HTR-8/SVneo (cell line): ENCODE measurements at regions not wholly inside any gene's neighbourhood (a gene's known extent, or its start where the extent isn't known, plus 50 kb on each side); places are given as distances from the start of the nearest gene placed in this dataset.

Source experiments
- DNase-seq: peaks from one replicate; pipeline ENCODE4 v3.0.0; 2011; ENCODE audit warnings: low spot score, mixed read lengths; ENCODE audit not compliant: insufficient read length
- FAIRE-seq: peaks from 2 replicates; lab custom pipeline; 2011; peaks lifted over from hg19 to GRCh38; lab: Jason Lieb, UNC

DNA sequence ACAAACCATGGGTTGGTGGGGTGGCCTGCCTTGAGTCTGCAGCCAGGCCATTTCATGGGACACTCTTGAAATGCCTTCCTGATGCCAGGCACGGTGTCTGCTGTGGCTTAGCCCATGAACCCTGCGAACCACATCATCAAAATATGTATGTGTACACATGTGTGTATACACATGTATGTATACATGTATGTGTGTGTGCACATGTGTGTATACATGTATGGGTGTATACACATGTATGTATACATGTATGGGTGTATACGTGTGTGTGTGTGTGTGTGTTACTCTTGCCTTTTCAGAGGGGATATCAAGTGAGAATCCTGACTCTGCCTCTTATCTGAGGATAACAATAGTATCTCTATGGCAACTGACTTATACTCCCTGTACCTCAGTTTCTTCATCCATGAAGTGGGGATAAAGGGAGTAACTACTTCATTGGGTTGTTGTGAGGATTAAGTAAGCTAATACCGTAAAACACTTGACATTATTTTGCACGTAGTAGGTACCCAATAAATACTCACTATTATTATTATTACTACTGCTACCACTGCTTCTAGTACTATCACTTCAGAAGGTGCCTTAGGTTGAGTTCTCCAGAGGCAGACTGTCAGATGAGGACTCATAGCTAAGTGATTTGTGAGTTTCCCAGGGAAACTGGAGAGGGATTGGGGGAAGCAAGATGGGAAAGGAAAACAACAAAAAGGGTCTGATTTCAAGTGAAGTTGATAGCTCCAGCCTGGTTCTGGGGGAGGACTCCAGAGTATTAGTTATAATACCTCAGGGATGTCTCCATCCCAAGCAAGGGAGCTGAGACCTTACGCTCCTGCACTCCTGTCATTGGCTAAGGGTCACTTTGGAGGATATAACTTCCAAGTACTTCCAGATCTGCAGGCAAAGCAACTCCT is 110.5 kb downstream of the VEGFA start:
- peak; percentile 36 for FAIRE-seq
- no peak for DNase-seq

DNA sequence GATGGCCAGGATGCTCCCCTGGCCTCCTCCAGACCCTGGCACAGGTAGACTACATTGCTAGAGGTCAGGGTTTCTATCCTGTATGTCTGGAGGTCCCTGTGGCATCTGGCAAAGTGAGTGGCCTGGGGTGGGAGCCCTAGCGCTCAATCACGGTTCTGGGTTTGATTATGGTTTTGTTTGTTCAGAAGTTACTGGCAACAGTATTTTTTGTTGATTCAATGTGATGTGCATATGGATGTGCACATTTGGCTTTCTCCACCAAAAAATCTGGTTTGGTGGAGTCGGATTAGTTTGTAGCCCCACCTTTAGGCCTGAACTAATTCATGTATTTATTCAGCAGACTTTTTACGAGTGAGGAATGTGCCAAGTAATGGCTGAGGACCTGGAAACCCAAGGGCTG is 109.7 kb downstream of the VEGFA start:
- DNase-seq (no peak), FAIRE-seq (no peak)

DNA sequence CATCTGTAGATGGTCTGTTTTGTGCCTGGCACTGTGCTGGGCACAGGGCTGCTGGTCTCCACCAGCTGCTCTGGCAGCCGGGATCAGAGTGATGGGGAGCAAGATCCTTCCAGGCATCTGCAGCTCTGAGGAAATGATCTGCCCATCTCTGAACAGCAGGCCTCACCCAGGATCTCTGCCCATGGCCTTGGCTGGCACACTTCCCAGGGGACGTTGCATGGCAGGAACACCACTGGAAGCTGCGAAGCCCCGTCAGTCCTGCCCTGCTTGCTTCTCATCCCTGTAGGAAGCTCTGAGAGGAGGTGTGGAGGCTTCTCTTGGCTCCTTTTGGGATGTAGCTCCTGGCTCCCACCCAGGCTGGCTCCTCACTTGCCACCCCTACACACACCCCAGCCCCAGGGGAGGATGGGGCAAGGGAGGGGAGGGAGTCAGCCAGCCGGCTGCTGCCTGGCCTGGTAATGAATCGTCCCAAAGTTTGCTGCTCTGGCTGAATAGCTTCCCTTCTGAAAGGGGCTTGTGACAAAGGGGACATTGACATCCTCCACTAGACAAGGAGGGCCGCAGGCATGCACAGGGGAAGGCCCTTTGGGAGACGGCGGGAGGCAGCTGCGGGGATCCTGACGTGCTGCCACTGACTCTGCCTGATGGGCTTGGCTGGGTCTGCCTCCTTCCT is 108.9 kb downstream of the VEGFA start:
- FAIRE-seq, result no peak
- DNase-seq, result no peak

DNA sequence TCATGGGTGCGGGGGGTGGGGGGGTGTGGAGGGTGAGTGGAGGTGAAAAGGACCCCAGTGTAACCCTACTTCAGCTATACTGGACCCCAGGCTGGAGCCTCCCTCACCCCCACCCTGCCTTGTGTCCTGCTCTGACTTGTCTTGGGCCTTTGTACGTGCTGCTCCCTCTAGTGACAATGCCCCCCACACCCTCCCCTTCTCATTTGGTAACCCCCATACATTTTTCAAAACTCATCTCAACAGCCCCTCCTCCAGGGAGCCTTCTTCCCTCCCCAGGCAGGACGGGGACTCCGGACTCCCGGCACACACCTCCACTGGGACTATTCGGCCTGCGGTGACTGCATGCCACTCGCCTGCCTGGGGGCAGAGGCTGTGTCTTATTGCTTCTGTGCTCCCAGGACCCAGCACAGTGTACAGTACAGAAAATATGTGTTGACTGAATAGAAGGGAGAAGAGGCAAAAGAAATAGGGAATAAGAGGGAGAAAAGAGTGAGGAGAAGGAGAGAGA is 108.2 kb downstream of the VEGFA start:
- FAIRE-seq (no peak), DNase-seq (no peak)

DNA sequence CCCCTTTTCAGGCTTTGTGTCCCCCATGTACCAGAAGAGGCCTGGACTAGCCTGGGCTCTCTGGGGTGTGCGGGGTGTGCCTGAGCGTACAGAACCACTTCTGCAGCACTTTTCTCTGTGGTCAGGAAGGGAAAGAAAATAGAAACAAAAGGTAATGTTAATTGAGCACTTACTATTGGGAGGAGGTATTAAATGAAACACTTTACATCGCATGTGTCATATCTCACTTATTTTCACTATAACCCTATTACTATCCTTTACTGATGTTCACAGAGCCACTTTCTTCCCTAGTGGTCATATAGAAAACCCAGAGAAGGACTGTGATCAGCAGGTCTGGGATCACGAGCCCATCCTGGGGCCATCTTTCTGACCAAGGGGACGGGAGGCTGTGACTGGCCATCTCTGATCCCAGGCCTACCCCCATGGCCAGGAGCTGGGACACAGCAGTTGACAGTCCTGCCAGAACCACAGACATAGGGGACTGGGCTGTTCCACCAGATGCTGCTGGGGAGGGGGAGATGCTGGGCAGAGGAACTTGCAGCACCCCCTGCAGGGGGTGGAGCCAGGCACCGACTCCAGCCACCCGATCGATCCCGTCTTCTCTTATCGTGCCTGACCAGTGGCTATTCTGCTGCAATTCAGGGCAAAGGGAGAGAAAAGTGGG is 107.6 kb downstream of the VEGFA start:
- no peak for FAIRE-seq

DNA sequence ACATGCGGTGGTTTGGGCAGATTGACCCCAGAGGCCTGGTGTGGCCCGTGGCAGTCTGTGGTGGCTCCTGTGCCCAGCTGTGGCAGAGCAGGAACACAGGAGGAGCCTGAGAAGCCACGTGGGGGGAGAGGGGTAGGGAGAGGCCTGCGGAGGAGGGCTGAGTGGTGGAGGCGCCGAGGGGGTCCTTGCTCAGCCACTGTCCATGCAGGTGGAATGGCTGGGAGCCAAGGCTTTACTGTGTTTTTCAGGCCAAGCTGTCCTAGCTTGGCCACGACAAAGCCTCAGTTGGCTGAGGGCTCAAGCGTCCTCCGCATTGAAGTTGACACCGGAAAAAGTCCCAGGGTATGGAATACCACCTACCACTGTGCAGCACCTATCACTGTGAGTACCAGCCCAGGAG is 107.0 kb downstream of the VEGFA start:
- FAIRE-seq (no peak), DNase-seq (no peak)

More for the DNA sequence above, 107.6 kb downstream of the VEGFA start:
- no peak for DNase-seq

DNA sequence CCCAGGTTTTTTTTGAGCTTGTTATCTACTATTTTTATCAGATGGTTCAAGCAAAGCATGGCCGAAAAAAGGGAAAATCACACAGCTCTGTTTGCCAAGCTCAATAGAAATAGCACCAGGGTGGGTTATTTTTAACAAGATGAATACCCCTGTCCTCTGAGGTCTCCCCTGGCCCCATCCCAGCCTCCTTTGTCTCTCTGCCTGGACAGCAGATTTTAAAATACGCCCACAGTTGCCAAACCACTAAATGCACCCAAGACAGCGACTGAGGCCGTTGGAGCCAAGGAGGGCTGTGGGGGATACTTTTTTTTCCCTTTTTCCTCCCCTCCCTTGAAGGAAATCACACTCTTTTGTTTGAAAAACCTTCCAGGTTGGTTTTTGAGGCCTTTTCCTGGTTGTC is 106.6 kb downstream of the VEGFA start:
- FAIRE-seq, result no peak
- DNase-seq, result no peak

DNA sequence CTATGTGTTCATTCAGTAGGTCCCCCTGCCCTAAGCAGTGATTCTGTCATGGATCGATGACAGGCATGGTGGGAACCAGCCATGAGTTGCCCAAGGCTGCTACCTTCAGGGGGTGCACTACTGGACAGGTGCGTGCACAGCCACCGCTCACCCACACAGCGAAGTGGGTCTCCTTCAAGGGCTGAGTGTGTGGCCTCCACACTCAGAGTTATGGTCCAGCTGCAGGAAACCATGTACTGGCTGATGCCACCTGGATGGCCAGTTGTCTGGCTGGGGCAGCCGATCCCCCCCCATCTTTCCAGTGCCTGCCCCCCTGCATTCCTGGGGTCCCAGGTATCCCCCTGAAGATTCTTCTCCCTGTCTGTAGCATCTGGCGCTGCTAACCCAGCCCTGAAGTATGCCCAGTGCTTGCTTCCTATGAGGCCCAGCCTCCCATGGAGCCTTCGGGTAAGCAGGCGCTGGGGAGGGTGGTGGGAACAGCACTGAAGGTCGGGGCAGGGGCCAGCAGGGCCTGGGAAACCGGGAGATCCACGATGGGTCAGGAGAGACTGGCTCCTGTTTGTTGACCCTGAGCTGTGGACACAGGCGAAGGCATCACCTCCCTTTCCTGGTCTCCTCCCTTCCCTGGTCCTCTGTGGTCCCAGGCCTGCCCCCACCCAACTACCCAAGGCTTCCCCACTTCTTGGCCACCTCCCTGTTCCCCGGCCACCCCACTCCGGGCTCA is 106.0 kb downstream of the VEGFA start:
- FAIRE-seq (no peak), DNase-seq (no peak)

DNA sequence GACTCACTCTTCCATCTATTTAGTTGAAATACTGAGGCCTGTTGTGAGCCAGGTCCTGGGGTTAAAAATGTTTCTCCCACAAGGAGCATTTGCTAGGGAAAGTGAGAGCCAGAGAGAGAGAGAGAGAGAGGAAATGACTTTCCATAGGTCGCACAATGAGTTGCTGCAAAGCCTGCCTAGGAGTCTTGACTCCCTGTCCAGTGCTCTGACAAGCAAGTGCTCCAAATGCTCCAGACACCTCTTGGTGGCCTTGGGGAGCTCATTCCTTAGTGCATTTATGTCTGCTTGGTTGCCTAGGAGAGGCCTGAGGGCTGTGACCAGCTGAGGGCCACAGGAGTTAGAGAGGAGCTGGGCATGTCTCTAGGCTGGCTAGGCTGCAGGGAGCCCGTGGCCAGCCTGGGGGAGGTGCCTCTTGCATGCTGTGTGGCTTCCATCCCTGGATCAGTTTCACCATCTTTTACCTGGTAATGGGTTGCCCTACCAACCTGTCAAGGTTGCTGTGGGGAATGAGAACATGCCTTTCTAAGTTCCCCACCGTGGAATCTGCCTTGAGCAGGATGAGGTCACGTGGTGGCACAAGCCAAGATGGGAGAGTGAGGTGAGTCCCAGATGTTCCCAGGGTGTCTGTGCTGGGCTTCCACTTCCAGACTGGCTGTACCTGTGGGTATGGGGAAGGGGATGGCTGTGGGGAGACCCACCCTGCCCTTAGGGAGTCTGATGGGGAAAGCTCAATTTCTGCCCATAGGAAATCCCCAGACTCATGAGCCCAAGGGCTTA is 105.0 kb downstream of the VEGFA start:
- FAIRE-seq, result no peak

DNA sequence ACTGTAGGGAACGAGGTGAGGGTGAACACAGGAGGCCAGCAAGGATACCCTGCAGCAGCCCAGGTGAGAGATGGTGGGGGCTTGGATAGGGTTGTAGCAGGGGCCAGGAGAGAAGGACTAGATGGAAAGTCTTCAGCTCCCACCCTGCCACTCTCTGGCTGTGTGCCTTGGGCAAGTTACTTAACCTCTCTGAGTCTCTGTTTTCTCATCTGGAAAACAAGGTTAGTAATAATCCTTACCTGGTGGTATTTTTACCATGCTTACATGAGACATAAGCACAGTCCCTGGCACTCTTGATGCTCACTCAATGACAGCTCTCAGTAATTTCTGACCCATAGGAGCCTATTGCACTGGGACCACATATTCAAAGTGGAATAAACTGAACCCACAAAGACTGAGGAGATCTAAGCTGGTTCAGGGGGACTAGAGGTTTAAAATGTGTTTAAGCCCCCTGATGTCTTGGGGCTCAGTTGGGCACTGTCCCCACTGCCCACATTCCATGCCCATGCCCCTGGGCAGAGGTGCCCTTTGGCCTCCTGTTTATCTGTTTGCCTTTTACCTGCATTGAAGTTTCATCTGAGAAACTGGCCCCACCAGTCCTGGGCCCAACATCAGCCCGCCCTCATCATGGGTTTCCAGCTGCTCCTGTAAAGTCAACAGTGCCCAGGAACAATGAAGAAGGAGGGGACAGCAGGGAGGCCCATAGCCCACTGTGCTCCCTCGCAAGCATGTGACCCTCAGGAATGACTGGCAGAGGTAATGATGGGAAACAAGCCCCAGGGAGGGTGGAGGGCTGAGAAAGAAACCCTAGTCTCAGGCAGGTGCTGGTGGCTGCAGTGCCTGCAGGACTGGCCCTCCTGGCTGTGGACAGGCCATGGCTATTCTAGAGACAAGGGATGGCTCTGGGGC is 104.0 kb downstream of the VEGFA start:
- FAIRE-seq (no peak), DNase-seq (no peak)

More for the DNA sequence above, 105.0 kb downstream of the VEGFA start:
- DNase-seq, result no peak

DNA sequence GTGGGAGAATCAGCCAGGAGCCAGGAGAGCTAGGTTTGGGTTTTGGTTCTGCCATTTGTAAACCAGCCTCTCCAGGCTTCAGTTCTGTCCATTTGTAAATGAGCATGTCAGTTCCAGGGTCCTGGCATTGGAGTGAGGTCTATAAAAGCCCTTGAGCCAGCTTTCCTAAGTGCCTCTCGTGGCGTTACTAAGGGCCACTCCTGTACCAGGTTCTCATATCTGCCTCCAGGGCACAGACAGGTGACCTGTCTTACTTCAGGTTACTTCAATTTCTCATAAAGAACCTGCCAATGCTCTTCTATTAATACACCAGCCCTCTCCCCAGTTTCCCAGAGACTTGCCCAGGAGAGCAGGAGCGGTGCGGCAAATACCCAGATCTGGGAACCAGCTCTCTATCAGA is 101.9 kb downstream of the VEGFA start:
- FAIRE-seq, result no peak
- DNase-seq, result no peak

DNA sequence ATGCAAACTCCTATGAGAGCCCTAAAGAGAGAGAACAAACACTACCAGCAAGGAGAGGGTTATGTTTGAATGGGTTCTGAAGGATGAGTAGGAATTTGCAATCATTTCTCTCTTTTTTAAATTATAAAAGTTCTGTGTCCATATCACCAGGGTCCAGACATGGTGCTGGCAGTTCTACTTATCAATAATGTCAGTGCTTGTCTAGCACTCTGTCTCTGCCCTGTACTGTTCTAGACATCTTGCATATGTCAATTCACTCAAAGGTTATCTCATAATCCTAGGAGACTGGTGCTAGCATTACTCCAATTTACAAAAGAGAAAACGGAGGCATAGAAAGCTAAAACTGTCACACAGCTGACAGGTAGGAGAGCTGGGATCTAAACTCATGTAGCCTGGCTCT is 101.3 kb downstream of the VEGFA start:
- FAIRE-seq (no peak), DNase-seq (no peak)

DNA sequence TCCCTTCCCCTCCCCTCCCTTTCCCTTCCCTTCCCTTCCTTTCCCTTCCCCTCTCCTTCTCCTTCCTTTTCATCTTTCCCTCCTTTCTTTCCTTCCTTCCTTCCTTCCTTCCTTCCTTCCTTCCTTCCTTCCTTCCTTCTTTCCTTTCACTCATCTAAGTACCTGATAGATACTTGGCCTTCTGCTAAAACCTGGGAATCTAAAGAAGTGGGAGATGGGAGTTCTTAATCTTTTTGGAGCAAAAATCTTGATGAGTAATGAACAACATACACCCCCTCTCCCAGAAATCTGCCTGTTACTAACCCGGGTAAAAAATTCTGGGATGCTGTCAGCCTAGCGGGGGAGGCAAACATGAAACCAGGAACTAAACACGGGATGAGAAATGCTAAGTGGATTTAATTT is 100.7 kb downstream of the VEGFA start:
- FAIRE-seq (no peak), DNase-seq (no peak)

DNA sequence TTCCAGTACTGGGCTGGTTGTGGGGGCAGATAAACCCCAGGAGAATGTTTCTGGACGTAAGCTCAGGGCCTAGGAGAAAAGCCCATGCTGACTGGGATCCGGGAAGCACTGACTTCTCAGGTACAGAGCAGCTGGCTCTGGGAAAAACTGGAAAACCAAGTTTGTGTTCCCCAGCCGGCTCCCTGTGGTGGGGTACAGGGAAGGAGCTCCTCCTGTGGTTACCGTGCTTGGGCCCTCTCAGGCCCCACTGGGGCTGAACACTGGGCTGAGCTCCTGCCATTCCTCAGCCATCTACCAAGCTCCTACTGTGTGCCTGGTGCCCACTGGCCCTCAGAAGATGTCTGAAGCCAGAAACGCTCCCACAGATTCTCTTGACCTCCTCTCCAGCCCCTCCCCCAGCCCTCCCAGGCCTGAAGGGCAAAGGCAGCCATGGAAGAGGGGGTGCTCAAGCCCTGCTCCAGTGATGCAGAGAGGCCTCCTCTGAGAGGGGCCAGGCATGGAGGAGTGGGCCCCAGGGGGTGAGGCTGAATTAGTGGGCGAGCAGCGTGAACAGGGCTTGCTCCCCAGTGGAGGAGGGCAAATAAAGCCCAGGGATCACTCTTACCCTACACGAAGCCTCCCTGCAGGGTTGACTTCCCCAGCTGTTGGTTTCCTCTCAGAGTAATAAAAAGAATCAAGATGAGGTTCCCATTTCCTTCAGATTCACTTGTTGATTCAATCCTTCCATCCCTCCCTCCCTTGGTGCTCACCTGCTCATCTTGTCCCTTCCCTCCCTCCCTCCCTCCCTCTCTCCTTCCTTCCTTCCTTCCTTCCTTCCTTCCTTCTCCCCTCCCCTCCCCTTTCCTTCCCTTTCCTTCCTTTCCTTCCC is 100.0 kb downstream of the VEGFA start:
- DNase-seq, result no peak
- no peak for FAIRE-seq

DNA sequence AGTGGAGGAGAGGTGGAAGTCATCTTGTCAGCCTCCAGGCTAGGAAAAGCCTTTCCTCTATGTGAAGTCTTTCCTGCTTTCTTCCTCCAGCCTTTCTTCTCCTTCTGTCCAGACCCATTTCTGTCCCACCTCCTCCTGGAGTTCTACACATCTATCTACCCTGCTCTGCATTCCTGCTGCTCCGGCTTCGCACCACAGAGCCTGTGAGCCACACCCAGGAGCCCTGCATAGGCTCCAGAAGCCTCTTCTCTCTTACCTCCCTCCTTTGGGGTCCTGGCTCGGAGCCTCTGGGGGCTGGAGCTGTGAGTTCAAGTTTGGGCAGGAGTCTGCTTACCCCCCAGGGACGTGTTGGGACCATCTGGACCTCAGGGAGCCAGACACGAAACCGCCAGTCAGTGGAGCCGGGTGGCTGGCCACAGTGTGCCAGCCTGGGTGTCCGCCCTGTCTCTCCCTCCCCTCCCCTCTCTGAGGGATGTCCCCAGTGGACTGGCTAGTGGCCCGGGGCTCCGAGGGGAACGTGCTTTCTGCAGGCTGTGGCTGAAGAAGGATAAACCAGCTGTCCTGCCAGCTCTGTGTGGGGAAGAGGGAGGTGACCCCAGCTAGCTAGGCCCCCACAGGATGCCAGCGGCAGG is 99.2 kb downstream of the VEGFA start:
- FAIRE-seq, result no peak
- DNase-seq, result no peak

DNA sequence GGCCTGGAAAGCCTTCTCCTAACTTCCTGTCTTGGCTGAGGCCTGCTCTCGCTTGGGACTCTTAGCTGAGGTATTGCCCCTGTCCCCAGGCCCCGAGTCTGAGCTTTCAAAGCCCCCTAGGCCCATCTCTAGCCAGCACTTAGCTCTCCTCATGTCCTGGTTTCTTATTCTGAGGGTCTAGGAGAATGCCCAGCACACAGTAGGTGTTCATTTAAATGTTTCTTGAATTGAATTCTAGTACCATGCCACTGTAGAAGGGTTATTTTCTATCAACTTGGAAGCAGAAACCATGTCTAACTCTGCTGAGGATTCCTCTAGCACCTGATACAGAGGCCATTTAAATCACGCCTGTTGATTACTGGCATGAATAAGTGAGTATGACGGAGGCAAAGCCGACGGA is 98.5 kb downstream of the VEGFA start:
- DNase-seq (no peak), FAIRE-seq (no peak)

DNA sequence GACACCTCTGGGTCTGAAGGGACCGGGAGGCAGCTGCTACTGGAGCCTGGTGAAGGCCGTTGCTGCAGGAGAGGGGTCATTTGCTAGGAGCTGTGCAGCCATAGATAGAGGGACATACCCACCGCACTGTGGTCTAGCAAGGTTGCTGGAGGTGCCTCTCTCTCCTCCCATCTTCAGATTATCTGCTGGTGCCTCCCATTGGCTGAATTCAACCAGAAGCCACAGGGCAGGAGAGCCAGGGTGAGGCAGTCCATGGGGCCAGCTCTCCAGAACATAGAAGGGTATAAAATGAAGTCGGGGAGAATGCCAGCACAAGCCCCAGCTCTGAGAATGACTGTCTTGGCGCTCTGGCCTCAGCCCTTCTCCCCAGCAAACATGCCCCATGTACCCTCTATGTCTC is 98.0 kb downstream of the VEGFA start:
- FAIRE-seq (no peak), DNase-seq (no peak)
